NCI-H2196 (cell line): ENCODE measurements at regions not wholly inside any gene's neighbourhood (a gene's known extent, or its start where the extent isn't known, plus 50 kb on each side); places are given as distances from the start of the nearest gene placed in this dataset.
A peak's percentile ranks its signal among the peaks of the same experiment; 100 is the strongest.

Experiments used
- DNase-seq: peaks from one replicate; lab custom pipeline; 2025; ENCODE audit not compliant: unreplicated experiment; lab: John Stamatoyannopoulos, UW

DNA sequence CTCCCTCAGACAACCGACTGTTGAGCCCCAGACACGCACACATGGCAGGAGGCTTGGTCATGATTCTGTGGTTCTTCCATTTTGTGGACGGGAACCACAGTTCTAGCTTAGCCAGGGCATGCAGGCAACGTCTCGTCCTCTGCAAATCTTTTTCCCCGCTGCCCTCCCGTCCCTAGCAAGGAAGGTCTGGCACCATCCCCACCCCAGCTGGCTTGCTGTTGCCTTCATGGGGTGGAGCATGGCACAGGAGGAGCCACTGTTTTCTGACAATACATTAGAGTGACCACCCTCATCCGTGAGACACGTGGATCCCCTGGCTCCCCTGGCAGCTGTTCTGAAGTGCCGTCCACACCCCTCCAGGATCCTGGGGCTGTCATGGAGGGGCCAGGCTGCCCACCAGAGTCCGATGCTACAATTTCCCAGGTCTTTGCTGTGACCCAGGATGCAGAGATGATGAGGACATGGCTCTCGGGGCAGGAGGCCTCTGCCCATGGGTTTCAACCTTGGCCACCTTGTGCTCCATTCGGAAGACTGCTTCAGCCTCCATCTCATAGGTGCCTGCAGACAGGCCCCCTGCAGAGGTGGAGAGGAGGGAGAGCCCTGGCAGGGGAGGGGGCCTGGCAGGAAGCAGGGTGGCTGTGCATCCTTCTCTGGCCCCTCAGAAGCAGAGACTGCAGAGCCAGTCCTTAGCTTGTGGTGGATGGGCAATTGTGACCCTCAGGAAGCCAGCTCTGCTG lies 233.6 kb downstream of the GLRX3 start:
- no peak for DNase-seq

DNA sequence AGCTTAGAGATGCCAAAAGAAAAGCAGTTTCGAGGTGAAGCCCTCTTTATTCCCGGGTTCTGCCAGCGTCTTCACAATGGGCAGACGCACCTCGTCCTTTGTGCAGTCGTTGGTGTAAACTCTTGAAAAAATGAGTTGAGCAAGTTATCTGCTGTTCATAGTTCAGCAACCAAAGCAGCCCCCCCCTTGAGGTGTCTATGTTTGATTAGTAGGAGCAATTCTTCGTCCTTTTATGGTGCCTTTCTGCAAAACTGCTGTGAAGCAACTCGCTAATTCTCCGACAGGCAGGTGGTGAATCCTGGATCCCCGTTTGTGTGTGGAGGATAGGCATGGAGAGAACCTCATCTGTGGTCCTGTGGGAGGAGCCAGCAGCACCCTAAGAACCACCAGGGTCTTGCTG lies 234.5 kb downstream of the GLRX3 start:
- no peak for DNase-seq

GRCh38 chr10:130371156-130371555 lies 235.0 kb downstream of the GLRX3 start:
- no peak for DNase-seq

GRCh38 chr10:130371666-130372065 lies 235.5 kb downstream of the GLRX3 start:
- no peak for DNase-seq

GRCh38 chr10:130372222-130372621 lies 236.0 kb downstream of the GLRX3 start:
- no peak for DNase-seq

GRCh38 chr10:130372866-130373265 lies 236.7 kb downstream of the GLRX3 start:
- DNase-seq = no peak

DNA sequence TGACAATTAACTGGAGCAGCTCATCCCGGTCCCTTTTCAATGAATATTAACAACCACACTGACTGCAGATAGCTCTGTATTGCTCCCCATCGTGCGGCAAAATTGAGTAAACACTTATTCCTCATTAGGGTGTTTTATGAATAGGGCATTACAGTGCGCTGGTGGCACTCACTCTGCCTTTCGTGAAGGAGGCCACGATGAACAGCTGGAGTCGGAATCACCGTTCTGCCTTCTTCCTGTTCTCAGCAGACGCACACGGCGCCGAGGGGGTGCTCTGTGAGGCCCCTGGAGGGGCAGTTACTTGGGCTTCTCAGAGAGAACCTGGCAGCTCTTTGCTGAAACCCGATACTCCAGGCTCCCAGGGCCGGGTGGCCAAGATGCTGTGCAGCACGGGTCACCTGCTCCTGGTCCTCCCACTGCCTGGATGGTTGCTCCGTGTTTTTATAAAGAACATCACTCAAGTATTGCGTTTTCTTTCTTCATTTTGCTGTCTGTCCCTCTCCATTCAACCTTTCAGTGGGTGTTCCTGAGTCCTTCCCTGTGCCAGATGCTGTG lies 241.9 kb downstream of the GLRX3 start:
- no peak for DNase-seq

DNA sequence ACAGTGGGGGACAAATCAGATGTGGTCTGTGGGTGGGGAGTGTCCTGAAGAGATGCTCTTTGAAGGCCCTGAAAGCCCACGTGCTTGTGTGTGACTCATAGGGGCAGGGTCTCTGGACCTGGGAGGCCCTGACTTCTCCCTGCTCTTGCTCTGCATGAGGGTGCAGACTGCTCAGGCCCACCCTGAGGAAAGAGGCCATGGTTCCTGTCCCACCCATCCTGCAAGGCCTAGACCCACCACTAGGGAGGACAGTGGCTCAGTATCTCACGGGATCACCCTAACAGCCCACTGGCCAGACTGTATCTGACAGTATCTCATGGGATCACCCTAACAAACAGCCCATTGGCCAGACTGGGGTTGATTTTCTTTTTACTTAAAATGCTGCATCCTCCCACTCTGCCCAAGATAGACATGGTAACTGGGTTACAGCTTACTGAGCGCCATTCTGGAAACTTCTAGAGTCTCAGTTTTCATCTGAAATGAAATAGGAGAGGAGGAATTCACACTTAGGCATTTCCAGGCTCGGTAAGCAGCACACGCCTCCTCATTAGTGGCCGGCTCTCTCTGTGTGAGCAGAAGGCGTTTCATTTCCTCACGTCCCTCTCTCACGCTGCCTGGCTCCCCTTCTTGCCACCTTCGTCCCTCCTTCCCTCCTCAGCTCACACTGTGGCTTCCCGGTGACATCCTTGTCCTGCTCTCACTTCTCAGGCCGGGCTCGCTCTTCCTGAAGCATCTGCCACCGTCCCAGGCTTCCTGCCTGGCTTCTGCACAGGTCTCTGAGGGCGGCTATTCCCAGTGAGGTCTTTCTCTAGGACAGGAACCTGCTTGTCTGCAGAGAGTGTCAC lies 242.6 kb downstream of the GLRX3 start:
- DNase-seq = no peak

DNA sequence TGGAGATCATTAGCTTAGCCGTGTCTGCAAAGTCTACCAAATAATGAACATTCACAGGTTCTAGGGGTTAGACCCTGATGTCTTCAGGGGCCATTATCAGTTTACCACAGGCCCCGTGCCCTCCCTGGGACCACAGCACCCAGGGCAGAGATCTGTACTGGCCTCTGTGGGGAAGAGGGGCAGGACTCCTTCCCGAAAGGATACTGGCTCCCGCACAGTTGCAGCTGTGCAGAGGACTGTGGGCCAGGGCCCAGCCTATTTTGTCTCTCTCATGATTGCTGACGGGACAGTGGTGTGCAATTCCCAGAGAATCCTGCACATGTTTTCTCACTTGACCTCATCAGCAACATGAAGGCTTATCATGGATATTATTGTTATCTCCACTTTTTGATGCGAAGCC lies 243.9 kb downstream of the GLRX3 start:
- DNase-seq = no peak

DNA sequence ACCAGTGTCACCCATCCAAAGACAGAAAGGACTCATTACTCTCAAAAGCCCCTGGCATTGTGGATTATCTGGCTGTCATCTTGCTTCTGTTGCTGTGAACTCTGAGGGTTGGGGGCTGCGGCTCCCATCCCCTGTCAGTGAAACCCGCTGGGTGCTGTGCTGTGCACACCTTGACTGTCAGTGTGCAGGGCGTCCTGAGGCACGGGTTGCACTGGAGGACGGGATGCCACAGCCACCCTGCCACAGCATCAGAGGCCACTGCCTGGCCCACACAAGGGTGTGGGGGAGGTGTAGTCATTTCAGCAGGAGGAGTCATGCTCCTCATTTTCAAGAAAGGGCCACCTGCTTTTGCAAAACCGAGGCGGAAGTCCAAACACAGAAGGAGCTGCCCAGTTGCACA lies 245.8 kb downstream of the GLRX3 start:
- no peak for DNase-seq

DNA sequence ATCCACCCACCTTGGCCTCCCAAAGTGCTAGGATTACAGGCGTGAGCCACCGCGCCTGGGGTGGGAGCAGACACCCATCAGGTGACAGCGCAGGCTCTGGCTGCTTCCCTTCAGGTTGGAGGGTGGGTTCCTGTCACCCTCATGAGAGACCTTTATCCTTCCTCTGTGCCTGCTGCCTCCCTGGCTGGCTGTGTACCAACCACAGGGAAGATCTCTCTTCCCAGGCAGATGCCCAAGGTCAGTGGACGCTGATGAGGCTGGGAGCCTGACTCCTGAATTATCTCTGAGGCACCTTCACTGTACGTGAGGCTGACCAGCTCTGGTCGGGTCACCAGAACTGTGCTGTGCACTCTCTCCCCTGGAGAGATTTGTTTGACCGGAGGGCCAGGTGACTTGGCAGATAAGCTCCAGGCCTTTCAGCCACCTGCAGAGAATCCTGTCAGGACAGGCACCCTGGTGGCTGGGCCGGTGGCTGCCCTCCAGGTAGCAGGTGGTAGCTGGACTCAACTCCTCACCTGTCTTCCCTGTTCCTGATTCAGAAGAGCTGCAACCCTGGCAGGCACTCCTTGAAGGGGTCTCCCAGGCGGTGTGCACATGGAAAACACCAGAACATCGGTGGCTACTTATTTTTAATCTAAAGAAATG lies 251.9 kb downstream of the GLRX3 start:
- peak; percentile 38 for DNase-seq

DNA sequence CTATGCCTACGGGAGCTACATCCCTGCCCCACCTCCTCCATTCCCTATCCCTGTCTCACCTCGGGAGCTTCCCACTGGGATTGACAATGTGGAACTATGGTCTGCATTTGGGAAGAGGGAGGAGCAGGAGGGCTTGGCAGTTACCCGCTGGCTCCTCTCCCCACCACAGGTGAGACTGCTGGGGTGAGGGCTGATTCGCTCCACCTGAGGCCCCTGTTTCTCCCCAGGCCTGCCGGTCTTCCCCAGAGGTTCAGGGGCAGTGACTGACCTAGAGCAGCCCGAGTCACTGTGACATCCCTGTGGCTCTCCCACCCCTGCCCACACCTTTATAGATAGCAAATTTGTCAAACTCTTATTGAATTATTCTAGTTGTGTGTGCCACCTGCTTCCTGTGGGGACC lies 252.6 kb downstream of the GLRX3 start:
- DNase-seq = no peak

DNA sequence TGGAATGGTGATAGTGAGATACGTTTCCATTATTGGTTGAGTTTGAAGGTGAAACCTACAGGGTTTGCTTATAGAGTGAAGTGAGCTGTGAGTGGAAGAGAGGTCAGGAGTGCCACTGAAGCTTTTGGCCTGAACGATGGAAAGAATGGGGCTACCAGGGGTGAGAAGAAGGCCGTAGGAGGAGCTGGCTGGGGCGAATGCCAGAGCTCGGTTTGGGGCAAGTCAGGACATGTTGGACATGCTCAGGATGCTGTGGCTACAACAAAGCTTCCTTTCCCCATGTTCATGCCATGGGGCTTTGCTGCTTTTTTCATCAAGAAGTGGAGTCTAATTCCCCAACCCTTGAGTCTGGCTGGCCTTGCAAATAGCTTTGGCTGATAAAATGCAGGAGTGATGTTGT lies 253.7 kb downstream of the GLRX3 start:
- DNase-seq = no peak

GRCh38 chr10:130392031-130392430 lies 255.8 kb downstream of the GLRX3 start:
- DNase-seq = no peak

- no peak for DNase-seq
Observed at GRCh38 chr10:130393342-130393741, 257.2 kb downstream of the GLRX3 start.

GRCh38 chr10:130394832-130395231 lies 258.6 kb downstream of the GLRX3 start:
- no peak for DNase-seq

DNA sequence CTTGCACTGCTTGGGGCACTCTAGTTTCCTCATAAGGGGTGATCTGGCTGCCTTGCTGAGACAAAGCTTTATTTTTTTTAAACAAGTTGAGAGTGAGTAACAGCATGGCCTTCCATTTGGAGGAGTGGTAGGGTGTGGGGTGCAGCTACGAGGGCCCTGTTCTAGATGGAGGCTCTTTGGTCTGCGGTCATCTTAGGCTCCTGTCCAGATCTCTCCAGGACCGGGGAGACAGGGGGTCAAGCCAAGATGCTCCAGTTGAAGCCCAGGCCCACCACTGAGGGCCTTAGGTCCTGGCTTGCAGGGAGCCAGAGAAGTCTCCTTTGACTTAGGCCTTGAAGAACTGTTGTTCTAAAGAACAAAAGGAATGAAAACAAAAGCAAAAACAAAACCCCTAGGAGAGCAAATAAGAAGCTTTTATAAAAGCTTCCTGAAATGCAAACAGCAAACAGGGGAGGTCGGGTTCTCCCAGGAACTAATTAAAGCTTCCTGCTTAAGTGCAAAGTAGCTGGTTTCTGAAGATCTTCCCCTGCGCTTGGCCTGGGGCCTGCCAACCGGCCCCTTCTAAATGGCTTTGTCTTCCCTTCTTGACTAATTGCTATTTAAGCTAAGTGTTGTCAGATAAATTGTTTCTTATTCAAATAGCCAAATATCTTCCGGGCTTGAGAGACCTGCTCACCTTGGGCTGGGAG lies 259.2 kb downstream of the GLRX3 start:
- no peak for DNase-seq

DNA sequence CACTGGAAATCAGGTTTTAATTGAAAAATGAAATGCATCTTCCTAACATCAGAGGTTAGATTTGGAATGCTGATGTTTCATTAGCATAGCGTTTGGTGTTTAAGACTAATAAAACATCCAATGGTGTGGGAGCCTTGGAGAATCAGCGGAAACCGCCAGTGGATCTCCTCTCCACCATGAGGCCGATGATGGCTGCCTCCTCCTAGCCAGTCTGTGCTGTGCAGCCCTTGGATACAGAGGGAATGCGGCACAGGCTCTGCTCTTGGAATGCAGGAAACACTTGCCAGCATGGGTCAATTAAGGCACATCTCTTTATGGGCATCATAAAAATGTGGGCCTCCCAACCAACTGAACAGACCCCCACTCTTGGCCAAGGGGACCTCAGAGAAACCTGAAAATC lies 259.9 kb downstream of the GLRX3 start:
- DNase-seq = no peak

GRCh38 chr10:130398090-130398994 lies 262.2 kb downstream of the GLRX3 start:
- DNase-seq = no peak

DNA sequence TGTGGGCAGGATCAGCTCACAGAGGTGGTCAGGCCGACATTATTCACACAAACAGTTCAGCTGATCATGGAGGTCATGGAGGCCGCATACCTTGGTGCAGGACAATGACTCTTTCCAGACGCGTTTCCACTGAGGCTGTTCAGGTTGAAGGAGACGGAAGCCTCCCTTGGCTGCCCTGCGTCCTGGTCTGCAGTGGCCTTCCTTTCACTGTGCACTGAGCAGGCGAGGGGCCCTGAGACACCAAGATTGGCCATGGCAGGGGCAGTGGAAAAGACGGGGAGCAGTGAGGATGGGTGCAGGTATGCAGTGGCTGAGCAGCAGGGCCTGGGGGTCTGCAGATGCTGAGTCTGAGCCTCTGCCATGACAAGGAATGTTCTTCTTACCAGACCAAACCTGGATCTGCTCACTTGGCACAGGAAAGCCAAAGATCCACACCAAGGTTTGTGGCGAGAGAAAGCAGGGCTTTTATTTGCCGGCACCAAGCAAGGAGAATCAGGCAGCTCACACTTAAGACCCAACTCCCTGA lies 263.3 kb downstream of the GLRX3 start:
- DNase-seq = no peak
